ENCODE measurements at regions not wholly inside any gene's neighbourhood (a gene's known extent, or its start where the extent isn't known, plus 50 kb on each side); places are given as distances from the start of the nearest gene placed in this dataset.

DNA sequence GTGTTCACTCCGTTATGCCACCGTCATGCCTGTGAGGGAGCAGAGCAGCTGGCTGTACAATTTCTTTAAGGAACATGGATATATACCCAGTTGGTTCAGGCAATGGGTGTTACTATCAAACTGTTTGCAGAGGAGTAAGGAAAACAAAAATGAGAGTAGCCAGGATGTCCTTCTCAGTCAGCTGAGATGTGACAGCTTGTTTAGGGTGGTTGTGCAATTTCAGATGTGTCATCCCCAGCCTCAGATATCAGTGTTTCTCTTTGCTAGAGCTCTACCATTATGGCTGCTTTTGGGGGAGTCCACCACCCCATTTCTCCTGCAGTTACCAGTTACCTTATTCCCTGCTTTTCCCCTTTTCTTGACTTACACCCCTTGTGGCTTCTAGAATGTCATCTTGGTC lies 135.2 kb upstream of the SLC24A2 start:
- no peaks in the 10 kb centered on the region for H3K36me3 Mint-ChIP-seq (ENCODE audit: insufficient read depth)
- H3K27me3 Mint-ChIP-seq, result peaks cover 43% of the 10 kb centered on the region
- no peak overlapping the region for H3K4me3 Mint-ChIP-seq (ENCODE audit: low read depth)
- H3K9me3 Mint-ChIP-seq (ENCODE audit: low read depth), result no peaks in the 10 kb centered on the region
- no peak overlapping the region for H3K27ac Mint-ChIP-seq
- no peak for DNase-seq (ENCODE audit: low spot score, unreplicated experiment)
- TF ChIP-seq, protein P1, sequence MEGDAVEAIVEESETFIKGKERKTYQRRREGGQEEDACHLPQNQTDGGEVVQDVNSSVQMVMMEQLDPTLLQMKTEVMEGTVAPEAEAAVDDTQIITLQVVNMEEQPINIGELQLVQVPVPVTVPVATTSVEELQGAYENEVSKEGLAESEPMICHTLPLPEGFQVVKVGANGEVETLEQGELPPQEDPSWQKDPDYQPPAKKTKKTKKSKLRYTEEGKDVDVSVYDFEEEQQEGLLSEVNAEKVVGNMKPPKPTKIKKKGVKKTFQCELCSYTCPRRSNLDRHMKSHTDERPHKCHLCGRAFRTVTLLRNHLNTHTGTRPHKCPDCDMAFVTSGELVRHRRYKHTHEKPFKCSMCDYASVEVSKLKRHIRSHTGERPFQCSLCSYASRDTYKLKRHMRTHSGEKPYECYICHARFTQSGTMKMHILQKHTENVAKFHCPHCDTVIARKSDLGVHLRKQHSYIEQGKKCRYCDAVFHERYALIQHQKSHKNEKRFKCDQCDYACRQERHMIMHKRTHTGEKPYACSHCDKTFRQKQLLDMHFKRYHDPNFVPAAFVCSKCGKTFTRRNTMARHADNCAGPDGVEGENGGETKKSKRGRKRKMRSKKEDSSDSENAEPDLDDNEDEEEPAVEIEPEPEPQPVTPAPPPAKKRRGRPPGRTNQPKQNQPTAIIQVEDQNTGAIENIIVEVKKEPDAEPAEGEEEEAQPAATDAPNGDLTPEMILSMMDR (IDR thresholded peaks at IDR 0.05; ENCODE audit: unreplicated experiment), result no peak
- H3K4me1 Mint-ChIP-seq (ENCODE audit: low read depth), result peaks cover 4% of the 10 kb centered on the region

DNA sequence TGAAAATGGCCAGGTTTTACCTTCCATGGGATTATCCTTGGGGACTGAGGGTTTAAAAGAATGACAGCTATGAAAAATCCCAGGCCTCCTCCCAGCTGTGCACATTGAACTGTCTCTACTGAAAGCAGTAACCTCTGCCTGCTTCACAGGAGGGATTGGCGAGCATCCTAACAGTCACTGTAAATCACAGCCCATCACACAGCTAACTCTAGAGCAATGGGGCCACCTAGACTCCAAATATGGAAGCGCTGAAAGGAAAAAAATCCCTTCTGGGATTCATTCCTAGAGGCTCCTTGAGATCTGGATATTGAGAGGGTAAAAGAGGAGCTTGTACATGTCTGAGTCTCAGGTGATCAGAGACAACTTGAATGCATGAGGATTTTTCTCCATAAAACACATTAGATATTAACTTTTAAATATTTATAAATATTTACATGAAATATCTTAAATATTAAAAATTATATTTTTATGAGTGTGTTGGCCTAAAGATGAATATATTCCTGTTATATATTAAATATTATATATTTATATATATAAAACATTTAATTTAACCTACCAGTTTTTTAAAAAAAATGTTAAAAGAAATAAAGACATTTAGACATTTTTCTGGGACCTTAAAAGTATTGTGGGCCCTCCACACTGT lies 133.8 kb upstream of the SLC24A2 start:
- Mint-ChIP-seq H3K9me3 (ENCODE audit: low read depth) (no peaks in the 10 kb centered on the region), H3K27me3 (peaks cover 34% of the 10 kb centered on the region), H3K36me3 (ENCODE audit: insufficient read depth) (no peaks in the 10 kb centered on the region), H3K27ac (no peak overlapping the region), H3K4me3 (ENCODE audit: low read depth) (no peak overlapping the region), H3K4me1 (ENCODE audit: low read depth) (peaks cover 4% of the 10 kb centered on the region)
- TF ChIP-seq, protein P1 (IDR thresholded peaks at IDR 0.05; ENCODE audit: unreplicated experiment), result peak; percentile 64
- no peak for DNase-seq (ENCODE audit: low spot score, unreplicated experiment)

DNA sequence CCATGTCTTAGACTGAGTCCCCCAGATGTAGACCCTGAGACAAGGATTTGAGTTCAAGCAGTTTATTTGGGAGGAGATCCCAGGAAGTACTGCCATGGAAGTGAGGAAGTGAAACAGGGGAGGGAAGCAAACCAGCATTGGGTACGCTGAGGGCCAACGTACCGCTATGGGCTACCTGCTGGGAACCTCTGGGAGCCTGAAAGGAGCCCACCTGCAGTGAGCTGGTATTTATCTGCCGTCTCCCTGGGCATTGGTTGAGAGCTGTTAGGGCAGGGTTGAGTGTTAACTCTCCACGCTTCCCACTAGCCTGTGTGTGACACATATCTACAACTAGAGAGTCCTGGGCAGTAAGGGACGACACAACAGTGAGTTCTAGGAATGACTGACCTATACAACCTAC lies 131.6 kb upstream of the SLC24A2 start:
- no peaks in the 10 kb centered on the region for H3K36me3 Mint-ChIP-seq (ENCODE audit: insufficient read depth)
- H3K4me3 Mint-ChIP-seq (ENCODE audit: low read depth), result no peak overlapping the region
- no peaks in the 10 kb centered on the region for H3K9me3 Mint-ChIP-seq (ENCODE audit: low read depth)
- H3K4me1 Mint-ChIP-seq (ENCODE audit: low read depth), result no peaks in the 10 kb centered on the region
- peaks cover 15% of the 10 kb centered on the region for H3K27me3 Mint-ChIP-seq
- no peak for DNase-seq (ENCODE audit: low spot score, unreplicated experiment)
- TF ChIP-seq, protein P1 (IDR thresholded peaks at IDR 0.05; ENCODE audit: unreplicated experiment), result no peak
- H3K27ac Mint-ChIP-seq, result no peak overlapping the region

DNA sequence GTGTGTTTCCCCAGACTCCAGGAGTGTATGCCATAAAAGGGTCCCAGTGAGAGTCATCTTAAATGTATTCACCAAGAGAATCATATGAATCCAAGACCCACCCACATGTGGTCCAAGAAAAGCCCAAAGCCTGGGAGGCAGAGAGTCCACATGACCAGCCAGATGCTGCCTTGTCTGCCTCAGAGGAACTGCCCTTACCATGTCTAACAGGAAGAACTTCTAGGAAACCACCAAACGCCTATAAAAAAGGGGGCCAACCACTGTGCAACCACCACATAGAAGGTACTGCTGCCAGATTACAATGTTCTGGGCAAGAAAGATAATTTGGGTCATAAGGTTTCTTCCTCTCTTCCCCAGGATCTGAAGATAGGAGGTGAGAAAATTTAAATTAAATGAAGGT lies 129.8 kb upstream of the SLC24A2 start:
- Mint-ChIP-seq H3K27ac (no peak overlapping the region), H3K36me3 (ENCODE audit: insufficient read depth) (no peaks in the 10 kb centered on the region), H3K9me3 (ENCODE audit: low read depth) (no peaks in the 10 kb centered on the region), H3K4me3 (ENCODE audit: low read depth) (no peak overlapping the region), H3K27me3 (no peaks in the 10 kb centered on the region), H3K4me1 (ENCODE audit: low read depth) (no peaks in the 10 kb centered on the region)
- TF ChIP-seq, protein P1 (IDR thresholded peaks at IDR 0.05; ENCODE audit: unreplicated experiment), result no peak
- DNase-seq (ENCODE audit: low spot score, unreplicated experiment), result no peak

DNA sequence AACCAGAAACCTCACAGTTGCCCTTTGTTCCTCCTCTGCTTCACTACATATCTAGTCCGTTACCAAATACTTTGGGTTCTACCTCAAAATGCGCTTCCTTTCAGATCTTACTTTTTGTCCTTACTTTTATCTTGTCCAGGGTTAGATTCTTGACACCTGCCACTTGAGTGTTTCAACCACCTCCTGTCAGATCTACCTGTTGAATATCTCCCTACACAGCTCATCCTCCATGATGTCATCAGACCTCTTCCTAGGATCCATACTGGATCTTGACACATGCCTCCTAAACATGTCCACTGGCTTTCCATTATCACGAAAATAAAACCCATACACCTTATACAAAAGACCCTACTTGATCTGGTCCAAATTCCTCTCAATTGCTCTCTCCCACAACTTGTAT lies 125.2 kb upstream of the SLC24A2 start:
- Mint-ChIP-seq H3K27me3 (no peaks in the 10 kb centered on the region), H3K27ac (no peak overlapping the region), H3K4me1 (ENCODE audit: low read depth) (no peaks in the 10 kb centered on the region), H3K9me3 (ENCODE audit: low read depth) (no peaks in the 10 kb centered on the region), H3K36me3 (ENCODE audit: insufficient read depth) (no peaks in the 10 kb centered on the region), H3K4me3 (ENCODE audit: low read depth) (no peak overlapping the region)
- DNase-seq (ENCODE audit: low spot score, unreplicated experiment), result no peak
- TF ChIP-seq, protein P1 (IDR thresholded peaks at IDR 0.05; ENCODE audit: unreplicated experiment), result no peak
